ENCODE measurements at regions not wholly inside any gene's neighbourhood (a gene's known extent, or its start where the extent isn't known, plus 50 kb on each side); places are given as distances from the start of the nearest gene placed in this dataset.
"Not testable (repeated sequence)": the region's sequence is repeated elsewhere in the genome, so short reads cannot be mapped to it uniquely, and the experiment has no call there.

GRCh38 chr6:74597266-74597665, 608.6 kb downstream of the COL12A1 start:
- intact Hi-C loops (cut with DNase I), result no loop called here
- Histone ChIP-seq H3K4me1 (no peaks in the 10 kb centered on the region), H3K4me3 (no peak overlapping the region), H3K27ac (no peak overlapping the region), H3K9me3 (no peaks in the 10 kb centered on the region), H3K27me3 (no peaks in the 10 kb centered on the region), H3K36me3 (no peaks in the 10 kb centered on the region)
- no peak for TF ChIP-seq POLR2A (IDR thresholded peaks at IDR 0.05)
- no peak for TF ChIP-seq CTCF (IDR thresholded peaks at IDR 0.05)
- no peak for TF ChIP-seq POLR2AphosphoS5 (IDR thresholded peaks at IDR 0.05; ENCODE audit: insufficient read depth in 1 of 2, low read depth in 1 of 2)
- DNase-seq (ENCODE audit: extremely low spot score in 2 of 2), result no peak

GRCh38 chr6:74596588-74596987, 609.3 kb downstream of the COL12A1 start:
- no peak for TF ChIP-seq POLR2A (IDR thresholded peaks at IDR 0.05)
- no peak for TF ChIP-seq POLR2AphosphoS5 (IDR thresholded peaks at IDR 0.05; ENCODE audit: insufficient read depth in 1 of 2, low read depth in 1 of 2)
- TF ChIP-seq CTCF (IDR thresholded peaks at IDR 0.05), result no peak
- intact Hi-C loops (cut with DNase I), result no loop called here
- Histone ChIP-seq H3K4me3 (no peak overlapping the region), H3K9me3 (no peaks in the 10 kb centered on the region), H3K36me3 (no peaks in the 10 kb centered on the region), H3K27me3 (no peaks in the 10 kb centered on the region), H3K4me1 (no peaks in the 10 kb centered on the region), H3K27ac (no peak overlapping the region)
- no peak for DNase-seq (ENCODE audit: extremely low spot score in 2 of 2)

GRCh38 chr6:74594350-74594749, 611.5 kb downstream of the COL12A1 start:
- H3K4me1 ChIP-seq; DNase-seq (ENCODE audit: extremely low spot score in 2 of 2); H3K9me3 ChIP-seq; H3K27ac ChIP-seq; H3K36me3 ChIP-seq; H3K27me3 ChIP-seq; intact Hi-C loops (cut with DNase I); H3K4me3 ChIP-seq: not testable (repeated sequence)

- no peaks in the 10 kb centered on the region for H3K36me3 ChIP-seq
- H3K4me1 ChIP-seq, result no peaks in the 10 kb centered on the region
- no peak overlapping the region for H3K4me3 ChIP-seq
- intact Hi-C loops (cut with DNase I), result no loop called here
- TF ChIP-seq POLR2A (IDR thresholded peaks at IDR 0.05) (no peak), POLR2AphosphoS5 (IDR thresholded peaks at IDR 0.05; ENCODE audit: insufficient read depth in 1 of 2, low read depth in 1 of 2) (no peak), CTCF (IDR thresholded peaks at IDR 0.05) (no peak)
- no peaks in the 10 kb centered on the region for H3K9me3 ChIP-seq
- no peaks in the 10 kb centered on the region for H3K27me3 ChIP-seq
- no peak overlapping the region for H3K27ac ChIP-seq
- DNase-seq (ENCODE audit: extremely low spot score in 2 of 2), result no peak
These were observed 617.6 kb downstream of the COL12A1 start for GRCh38 chr6:74588094-74588832.

GRCh38 chr6:74587386-74587785, 618.5 kb downstream of the COL12A1 start:
- Histone ChIP-seq H3K4me3 (no peak overlapping the region), H3K4me1 (no peaks in the 10 kb centered on the region), H3K27me3 (no peaks in the 10 kb centered on the region), H3K27ac (no peak overlapping the region), H3K36me3 (no peaks in the 10 kb centered on the region), H3K9me3 (no peaks in the 10 kb centered on the region)
- intact Hi-C loops (cut with DNase I), result no loop called here
- no peak for DNase-seq (ENCODE audit: extremely low spot score in 2 of 2)
- no peak for TF ChIP-seq POLR2A (IDR thresholded peaks at IDR 0.05)
- no peak for TF ChIP-seq POLR2AphosphoS5 (IDR thresholded peaks at IDR 0.05; ENCODE audit: insufficient read depth in 1 of 2, low read depth in 1 of 2)
- no peak for TF ChIP-seq CTCF (IDR thresholded peaks at IDR 0.05)

Data from vagina (tissue), 2 donors.